Nephron (organoid): ENCODE measurements at regions not wholly inside any gene's neighbourhood (a gene's known extent, or its start where the extent isn't known, plus 50 kb on each side); places are given as distances from the start of the nearest gene placed in this dataset.

ENCODE experiments used
- H3K27ac Mint-ChIP-seq, 3 experiments: 2 replicates each; pipeline ENCODE4 v1.8.0; 2020; ENCODE audit warnings: mixed read lengths in 3 of 3, mild to moderate bottlenecking in 2 of 3, moderate library complexity in 1 of 3
- H3K27me3 Mint-ChIP-seq: 2 replicates; pipeline ENCODE4 v1.8.0; 2021; ENCODE audit warnings: low read depth, mild to moderate bottlenecking, moderate library complexity, mixed read lengths
- H3K36me3 Mint-ChIP-seq: 2 replicates; pipeline ENCODE4 v1.8.0; 2020; ENCODE audit warnings: low read depth, mixed read lengths
- H3K4me1 Mint-ChIP-seq: 2 replicates; pipeline ENCODE4 v1.8.0; 2020; ENCODE audit warnings: mixed read lengths
- H3K4me3 Mint-ChIP-seq, 3 experiments: 2 replicates each; pipeline ENCODE4 v1.8.0; 2020; ENCODE audit warnings: mild to moderate bottlenecking in 3 of 3, mixed read lengths in 3 of 3, moderate library complexity in 2 of 3
- H3K9me3 Mint-ChIP-seq: 2 replicates; pipeline ENCODE4 v1.8.0; 2020; ENCODE audit warnings: mixed read lengths
- CTCF ChIP-seq, 3 experiments: fragments of 200-600 bp; sonication (generic); IDR thresholded peaks; one replicate each; pipeline ENCODE4 v1.5.0; 2021; ENCODE audit warnings: antibody characterized with exemption in 3 of 3; ENCODE audit not compliant: unreplicated experiment in 3 of 3

DNA sequence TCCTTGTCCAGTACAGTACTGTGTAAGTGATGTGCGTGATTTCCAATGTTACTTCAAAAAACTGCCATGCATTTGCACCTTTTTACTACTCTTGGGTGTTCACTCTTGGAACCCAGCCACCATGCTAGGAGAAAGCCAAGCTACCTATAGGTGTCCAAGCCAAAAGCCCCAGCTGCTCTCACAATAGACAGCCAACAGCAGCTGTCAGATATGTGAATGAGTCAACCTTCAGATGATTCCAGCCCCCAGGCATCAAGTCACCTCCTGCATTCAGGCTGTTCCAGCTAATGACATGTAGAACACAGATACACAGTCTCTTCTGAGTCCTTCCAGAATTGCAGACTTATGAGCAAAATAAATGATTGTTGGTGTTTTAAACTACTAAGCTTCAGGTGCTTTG, 417.7 kb upstream of the TGFBR2 start:
- Mint-ChIP-seq H3K4me3 (no peak overlapping the region), H3K36me3 (no peaks in the 10 kb centered on the region), H3K9me3 (peaks cover 2% of the 10 kb centered on the region), H3K27me3 (no peaks in the 10 kb centered on the region), H3K27ac (peak overlapping the region in 1 of 3 experiments; percentile 30), H3K4me1 (peaks cover 26% of the 10 kb centered on the region)
- no peak for TF ChIP-seq CTCF (IDR thresholded peaks at IDR 0.05; ENCODE audit: unreplicated experiment in 3 of 3)

DNA sequence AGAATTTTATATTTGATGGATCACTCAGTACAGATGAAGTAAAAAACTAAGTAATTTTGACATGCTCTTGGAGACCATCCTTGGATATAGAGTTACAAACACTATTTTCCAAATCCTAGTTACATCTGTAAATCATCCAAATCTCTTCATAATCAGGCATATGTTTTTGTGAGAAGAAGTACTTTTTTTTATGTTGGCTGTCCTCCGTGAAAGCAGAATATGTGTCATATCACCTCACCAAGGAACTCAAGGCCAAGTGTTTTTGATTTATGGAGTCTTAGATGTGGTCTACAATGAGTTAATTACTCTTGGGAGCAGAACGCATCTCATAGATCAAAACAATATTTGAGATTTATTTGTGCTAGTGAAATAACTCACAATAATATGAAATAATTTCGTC, 416.5 kb upstream of the TGFBR2 start:
- Mint-ChIP-seq H3K4me3 (no peak overlapping the region), H3K27ac (peak overlapping the region in 2 of 3 experiments; percentile 38 to 58), H3K27me3 (no peaks in the 10 kb centered on the region), H3K4me1 (peaks cover 16% of the 10 kb centered on the region), H3K36me3 (no peaks in the 10 kb centered on the region), H3K9me3 (peaks cover 2% of the 10 kb centered on the region)
- no peak for TF ChIP-seq CTCF (IDR thresholded peaks at IDR 0.05; ENCODE audit: unreplicated experiment in 3 of 3)

DNA sequence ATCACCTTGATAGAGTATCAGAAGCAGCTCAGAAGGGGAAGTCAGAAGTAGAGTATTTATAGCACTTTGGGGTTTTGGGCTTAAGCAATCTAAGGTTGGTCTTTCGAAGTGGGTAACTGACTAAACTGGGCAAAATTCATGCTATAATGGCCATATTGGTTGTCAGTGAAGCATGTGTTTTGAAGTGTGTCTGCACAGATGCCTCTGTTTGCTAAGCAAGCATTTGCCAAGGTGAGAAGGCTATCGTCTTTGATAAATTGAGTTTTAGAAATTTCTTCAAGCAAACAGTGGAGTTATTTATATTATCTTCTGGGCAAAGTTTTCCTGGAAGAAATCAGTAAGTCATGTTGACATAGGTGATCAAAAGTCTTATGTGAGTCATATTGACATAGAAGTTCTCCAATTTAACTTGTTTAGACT, 412.8 kb upstream of the TGFBR2 start:
- Mint-ChIP-seq H3K4me1 (peaks cover 33% of the 10 kb centered on the region), H3K36me3 (no peaks in the 10 kb centered on the region), H3K27me3 (no peaks in the 10 kb centered on the region), H3K4me3 (no peak overlapping the region), H3K27ac (no peak overlapping the region), H3K9me3 (peaks cover 2% of the 10 kb centered on the region)
- TF ChIP-seq CTCF (IDR thresholded peaks at IDR 0.05; ENCODE audit: unreplicated experiment in 3 of 3), result no peak

DNA sequence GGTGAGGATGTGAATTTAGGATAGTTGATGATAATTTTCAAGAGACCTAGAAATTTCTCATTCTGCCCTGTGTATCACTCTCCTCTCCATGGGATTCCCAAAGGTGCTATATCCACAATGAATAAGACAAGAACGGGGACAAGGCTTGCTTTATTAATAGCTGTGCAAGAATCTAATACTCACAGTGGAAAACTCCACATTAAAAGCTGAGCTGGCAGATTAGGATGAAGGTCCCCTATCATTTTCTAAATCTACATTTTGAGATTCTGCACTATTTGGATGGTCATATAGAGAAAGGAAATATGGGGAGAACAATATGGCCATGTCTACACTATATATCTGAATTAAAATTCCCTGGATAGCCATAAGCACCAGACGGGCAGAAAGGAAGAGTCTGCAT, 411.0 kb upstream of the TGFBR2 start:
- no peaks in the 10 kb centered on the region for H3K27me3 Mint-ChIP-seq
- H3K27ac Mint-ChIP-seq, result no peak overlapping the region
- peaks cover 5% of the 10 kb centered on the region for H3K9me3 Mint-ChIP-seq
- no peak overlapping the region for H3K4me3 Mint-ChIP-seq
- H3K36me3 Mint-ChIP-seq, result no peaks in the 10 kb centered on the region
- H3K4me1 Mint-ChIP-seq, result peaks cover 41% of the 10 kb centered on the region
- TF ChIP-seq CTCF (IDR thresholded peaks at IDR 0.05; ENCODE audit: unreplicated experiment in 3 of 3), result no peak

- H3K27ac Mint-ChIP-seq, result peak overlapping the region in 1 of 3 experiments; percentile 51
- peaks cover 13% of the 10 kb centered on the region for H3K9me3 Mint-ChIP-seq
- no peaks in the 10 kb centered on the region for H3K27me3 Mint-ChIP-seq
- H3K36me3 Mint-ChIP-seq, result no peaks in the 10 kb centered on the region
- H3K4me3 Mint-ChIP-seq, result no peak overlapping the region
- no peak for TF ChIP-seq CTCF (IDR thresholded peaks at IDR 0.05; ENCODE audit: unreplicated experiment in 3 of 3)
- peaks cover 39% of the 10 kb centered on the region for H3K4me1 Mint-ChIP-seq
These were observed 408.2 kb upstream of the TGFBR2 start for GRCh38 chr3:30198162-30198561.

DNA sequence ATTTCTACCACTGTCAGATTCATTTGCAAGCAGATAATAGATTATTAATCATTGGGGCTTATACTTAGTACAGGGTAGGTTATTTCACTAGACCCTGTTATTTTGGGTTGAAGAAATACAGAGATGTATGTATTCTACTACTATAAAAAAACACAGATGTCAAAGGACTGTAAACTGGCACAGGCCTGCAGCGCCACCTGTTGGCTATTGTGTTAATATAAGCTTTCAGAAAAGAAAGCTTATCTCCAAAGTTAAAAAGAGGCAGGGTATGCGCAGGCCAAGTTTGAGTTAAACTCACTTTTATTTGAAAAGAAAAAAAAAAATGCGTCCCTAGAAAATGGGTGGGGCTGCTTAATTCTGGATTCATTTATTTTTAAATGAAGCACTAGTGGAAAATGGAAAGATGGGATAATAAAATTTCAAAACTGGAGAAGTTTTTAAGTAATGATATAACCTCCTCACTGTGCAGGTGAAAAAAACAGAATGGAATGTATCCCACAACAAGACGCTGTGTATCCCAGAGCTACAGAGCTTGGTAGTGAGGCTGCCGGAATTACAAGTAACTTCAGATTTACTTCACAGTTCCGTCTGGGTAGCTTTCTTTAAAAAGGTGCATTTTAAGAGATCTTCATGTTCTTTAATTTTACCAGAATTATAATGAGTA, 407.2 kb upstream of the TGFBR2 start:
- TF ChIP-seq CTCF (IDR thresholded peaks at IDR 0.05; ENCODE audit: unreplicated experiment in 3 of 3), result peak; percentile 78 to 86 (median 81)
- Mint-ChIP-seq H3K4me1 (peaks cover 39% of the 10 kb centered on the region), H3K36me3 (no peaks in the 10 kb centered on the region), H3K9me3 (peaks cover 13% of the 10 kb centered on the region), H3K4me3 (no peak overlapping the region), H3K27ac (peak overlapping the region in 2 of 3 experiments; percentile 48 to 68), H3K27me3 (no peaks in the 10 kb centered on the region)
